Stimulated activated CD4-positive, alpha-beta T cell treated with anti-CD3 and anti-CD28 coated beads, Interleukin-12 subunit alpha, Interleukin-12 subunit beta, amount 100 ng/mL, for 4 hours (primary cell): ENCODE measurements at regions not wholly inside any gene's neighbourhood (a gene's known extent, or its start where the extent isn't known, plus 50 kb on each side); places are given as distances from the start of the nearest gene placed in this dataset.
"Not testable (repeated sequence)": the region's sequence is repeated elsewhere in the genome, so short reads cannot be mapped to it uniquely, and the experiment has no call there.

ENCODE experiments used
- DNase-seq: peaks from one replicate; pipeline ENCODE4 v3.0.0-alpha.2; 2020

DNA sequence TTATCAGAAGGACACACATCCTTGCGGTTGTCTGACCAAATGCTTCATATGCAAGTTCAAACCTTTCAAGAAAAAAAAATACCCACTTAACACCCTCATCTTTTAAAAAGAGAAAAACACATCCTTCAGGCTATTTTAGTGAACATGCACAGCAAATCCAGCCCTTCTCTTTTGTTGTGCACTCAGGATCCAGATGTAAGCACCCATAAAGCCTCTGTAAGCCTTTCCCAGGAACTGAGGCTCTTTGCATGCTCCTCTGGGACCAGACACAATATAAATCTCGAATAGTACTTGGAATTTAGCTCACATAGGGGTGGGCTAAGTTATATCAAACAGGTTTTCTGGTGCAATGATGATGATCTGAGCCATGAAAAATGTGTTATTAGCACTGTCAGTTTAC, 308.8 kb upstream of the FAM98A start:
- no peak for DNase-seq

DNA sequence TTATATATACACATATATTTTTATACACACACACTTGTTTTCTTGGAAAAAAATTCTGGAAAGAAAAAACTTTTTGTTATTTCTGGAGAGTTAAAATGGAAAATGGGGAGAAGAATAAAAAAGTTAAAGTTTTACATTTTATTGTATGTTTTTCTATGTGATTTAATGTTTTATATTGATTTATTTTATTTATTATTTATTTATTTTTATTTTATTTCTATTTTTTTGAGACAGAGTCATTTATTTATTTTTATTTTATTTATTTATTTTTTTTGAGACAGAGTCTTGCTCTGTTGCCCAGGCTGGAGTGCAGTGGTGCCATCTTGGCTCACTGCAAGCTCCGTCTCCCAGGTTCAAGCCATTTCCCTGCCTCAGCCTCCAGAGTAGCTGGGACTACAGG, 307.0 kb upstream of the FAM98A start:
- not testable (repeated sequence) for DNase-seq

DNA sequence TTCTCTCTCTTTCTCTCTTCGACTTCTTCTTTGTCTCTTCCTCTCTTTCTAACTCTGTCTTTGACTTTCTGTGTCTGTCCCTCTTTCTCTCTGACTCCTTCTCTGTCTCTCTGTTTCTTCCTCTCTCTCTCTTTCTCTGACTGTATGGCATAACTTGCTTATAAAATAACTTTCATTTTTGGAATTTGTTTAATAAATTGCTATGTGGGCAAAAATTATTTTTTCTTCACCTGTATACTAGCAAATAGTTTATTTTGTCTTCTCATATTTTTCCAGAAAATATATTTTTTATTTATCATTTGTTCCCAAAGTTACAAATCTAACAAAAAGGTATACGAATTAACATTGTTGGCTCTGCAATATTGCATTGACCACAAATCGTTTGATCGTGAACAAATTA, 305.7 kb upstream of the FAM98A start:
- no peak for DNase-seq

DNA sequence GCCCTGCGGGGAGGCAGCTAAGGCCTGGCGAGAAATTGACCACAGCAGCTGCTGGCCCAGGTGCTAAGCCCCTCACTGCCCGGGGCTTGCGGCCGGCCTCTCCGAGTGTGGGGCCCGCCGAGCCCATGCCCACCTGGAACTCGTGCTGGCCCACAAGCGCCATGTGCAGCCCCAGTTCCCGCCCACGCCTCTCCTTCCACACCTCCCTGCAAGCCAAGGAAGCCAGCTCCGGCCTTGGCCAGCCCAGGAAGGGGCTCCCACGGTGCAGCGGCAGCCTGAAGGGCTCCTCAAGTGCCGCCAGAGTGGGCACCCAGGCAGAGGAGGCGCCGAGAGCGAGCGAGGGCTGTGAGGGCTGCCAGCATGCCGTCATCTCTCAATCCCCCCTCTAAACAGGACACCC, 304.6 kb upstream of the FAM98A start:
- DNase-seq = no peak

DNA sequence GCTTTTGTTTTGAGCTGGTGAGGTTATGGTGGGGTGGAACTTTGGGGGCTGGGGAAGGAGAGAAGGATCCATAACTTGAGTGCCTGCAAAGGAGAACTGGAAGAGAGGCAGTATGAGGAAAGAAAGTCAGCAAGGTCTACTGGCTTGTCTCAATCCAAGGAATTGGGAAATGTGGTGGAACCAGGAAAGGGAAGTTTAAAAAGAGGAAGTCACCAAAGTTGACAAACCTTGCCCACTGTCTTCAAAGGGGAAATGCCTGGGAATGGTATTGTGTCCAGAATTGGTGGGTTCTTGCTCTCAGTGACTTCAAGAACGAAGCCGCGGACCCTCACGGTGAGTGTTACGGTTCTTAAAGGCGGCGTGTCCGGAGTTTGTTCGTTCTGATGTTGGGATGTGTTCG, 304.1 kb upstream of the FAM98A start:
- no peak for DNase-seq

DNA sequence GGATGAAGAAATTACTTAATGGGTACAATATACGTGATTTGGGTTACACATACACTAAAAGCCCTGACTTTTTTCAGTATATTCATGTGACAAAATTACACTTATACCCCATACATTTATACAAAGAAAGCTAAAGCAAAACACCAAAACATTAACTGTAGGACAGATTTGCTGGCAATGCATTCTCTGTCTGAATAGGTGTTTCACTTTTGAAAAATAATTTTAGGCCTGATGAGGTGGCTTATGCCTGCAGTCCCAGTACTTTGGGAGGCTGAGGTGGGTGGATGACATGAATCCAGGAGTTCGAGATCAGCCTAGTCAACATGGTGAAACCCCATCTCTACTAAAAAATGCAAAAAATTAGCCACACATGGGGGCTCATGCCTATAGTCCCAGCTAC, 301.5 kb upstream of the FAM98A start:
- DNase-seq = no peak

DNA sequence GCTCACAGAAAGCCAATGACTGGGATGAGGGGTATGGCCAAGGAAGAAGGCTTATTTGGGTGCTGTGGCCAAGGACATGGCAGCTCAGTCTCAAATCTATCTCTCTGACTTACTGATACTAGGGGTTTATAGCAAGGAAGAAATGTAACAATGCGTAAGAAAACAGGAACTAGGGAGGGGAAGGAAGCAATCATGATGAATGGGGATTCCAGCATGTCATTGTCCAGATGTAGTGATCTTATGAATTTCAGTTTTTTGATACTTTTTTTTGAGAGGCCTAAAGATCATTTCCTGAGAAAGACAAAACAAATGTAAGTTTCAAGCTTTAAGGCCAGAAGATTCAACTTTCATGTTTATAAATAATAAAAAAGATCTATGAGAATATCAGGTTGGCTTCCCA, 298.6 kb upstream of the FAM98A start:
- no peak for DNase-seq

DNA sequence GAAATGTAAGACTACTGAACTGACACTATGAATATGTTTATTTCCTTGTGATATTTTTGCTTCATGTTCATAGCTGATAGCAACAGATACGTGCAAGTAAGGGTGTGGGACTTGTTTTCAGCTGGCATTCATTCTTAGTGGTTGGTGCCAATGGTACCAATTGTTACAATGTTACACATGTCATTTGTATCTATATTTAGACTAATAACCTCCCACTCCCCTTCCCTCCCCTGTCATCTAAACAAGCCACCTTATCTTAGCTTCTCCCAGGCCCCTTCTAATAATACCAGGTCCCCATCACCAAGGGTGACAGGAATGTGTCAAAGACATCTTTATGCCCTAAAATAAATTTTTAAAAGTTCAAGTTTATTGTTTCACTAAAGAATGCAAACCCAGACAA, 294.7 kb upstream of the FAM98A start:
- no peak for DNase-seq

DNA sequence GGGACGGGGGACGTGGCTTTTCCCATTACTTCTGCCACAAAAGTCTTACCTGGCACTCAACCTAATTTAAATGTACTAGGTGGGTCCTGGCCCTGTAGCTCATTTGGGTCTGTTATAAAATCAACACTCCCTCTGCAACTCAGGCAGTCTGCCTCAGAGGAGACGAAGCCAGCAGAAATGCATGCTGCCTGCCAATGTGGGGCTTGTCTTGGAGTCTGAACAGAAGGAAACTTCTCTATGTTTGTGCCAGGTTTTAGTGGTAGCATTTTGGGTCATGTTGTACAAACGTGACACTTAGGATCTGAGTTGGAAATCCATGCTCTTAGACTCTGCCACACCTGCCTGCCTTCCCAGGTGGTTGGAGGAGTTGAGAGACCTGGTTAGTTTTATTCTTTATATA, 292.5 kb upstream of the FAM98A start:
- DNase-seq = no peak

DNA sequence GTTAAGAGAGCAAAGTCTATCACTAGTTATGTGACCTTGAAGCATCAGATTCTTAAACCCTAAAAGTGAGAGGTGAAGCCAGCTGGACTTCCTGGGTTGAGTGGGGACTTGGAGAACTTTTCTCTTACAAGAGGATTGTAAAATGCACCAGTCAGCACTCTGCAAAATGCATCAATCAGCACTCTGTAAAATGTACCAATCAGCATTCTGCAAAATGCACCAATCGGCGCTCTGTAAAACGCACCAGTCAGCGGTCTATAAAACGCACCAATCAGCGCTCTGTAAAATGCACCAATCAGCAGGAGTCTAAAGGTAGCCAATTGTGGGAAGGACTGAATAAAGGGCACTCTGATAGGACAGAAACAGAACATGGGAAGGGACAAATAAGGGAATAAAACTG, 291.6 kb upstream of the FAM98A start:
- no peak for DNase-seq

DNA sequence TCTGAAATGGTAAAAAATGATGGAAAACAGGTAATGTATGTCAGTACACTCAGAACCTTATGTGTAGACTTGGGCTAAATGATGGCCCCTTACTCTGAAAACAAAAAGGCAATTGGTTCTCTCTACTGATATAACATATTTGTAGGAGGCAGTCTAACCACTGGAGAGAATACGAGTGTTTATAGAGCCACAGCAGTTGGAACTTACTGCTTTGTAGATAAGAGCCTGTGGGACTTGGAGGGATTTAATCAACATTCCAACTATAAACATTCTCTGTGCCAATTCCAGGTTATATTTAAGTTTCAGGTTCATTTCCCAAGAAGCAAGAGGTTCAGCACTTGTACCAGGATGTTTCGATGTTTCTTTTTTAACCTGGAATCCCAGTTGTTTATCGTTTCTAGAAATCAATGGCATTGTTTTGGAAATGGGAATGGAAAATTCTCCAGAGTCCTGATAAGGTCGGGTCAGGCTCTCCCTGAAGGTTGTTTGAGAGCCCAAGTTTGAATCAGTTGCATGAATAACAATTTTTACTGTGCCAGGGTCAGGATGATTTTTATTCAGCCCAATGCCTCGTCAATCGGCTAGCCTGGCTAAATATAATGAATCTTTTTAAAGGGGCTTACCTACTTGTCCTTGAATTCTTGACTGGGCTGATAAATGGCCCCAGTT, 278.4 kb upstream of the FAM98A start:
- DNase-seq = no peak

DNA sequence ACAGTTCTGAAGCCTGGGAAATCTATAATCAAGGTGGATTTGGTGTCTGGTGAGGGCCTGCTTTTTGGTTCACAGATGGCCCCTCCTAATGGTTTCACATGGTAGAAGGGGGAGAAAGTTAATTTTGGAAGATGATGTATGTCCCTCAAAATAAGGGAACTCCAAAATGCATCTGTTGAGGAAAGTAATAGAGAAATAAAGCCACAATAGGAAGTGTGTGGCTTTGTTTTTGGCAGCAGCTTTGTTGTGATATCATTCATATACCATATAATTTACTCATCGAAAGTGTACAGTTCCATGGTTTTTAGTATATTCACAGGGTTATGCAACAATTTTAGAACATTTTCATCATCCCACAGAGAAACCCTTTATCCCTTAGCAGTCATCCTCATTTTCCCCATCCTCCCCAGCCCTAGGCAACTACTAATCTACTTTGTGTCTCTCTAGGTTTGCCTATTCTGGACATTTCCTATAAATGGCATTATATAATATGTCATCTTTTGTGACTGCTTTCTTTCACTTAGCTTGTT, 274.0 kb upstream of the FAM98A start:
- DNase-seq = no peak

DNA sequence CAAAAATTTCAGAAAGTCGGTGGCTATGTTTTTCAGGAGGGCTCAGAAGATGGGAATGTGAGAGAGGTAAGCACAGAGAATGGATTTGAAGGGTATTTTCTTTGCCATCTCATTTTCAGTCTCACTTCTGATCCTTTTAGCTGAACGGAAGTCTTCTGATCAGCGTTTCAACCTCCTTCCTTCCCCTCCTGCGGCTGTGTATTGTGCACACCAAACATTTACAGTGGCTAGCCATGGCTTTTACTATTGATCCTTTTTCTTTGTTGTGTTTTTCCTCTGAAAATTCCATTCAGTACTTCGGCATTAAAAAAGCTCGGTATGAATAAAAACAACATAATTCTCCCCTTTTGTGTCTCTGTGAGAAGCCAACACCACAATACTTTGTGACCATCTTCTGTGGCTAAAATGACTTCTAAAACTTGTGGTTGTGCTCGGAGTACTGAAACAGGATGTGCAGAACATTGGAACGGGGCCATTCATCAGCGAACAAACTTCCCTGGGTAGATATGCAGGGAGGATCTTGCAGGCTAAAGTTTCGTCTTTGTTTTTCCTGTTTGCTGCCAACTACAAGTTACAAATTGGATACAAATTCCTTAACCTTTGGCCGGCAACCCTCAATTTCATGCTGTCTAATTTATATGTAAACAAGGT, 260.8 kb upstream of the FAM98A start:
- DNase-seq = no peak

DNA sequence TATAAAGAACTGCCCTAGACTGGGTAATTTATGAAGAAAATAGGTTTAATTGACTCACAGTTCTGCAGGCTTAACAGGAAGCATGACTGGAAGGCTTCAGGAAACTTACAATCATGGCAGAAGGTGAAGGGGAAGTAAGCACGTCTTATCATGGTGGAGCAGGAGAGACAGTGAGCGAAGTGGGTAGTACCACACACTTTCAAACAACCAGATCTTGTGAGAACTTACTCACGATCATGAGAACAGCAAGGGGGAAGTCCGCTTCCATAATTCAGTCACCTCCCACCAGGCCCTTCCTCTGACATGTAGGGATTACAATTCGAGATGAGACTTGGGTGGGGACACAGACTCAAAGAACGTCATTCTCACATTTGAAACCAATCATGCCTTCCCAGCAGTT, 260.1 kb upstream of the FAM98A start:
- DNase-seq = no peak

DNA sequence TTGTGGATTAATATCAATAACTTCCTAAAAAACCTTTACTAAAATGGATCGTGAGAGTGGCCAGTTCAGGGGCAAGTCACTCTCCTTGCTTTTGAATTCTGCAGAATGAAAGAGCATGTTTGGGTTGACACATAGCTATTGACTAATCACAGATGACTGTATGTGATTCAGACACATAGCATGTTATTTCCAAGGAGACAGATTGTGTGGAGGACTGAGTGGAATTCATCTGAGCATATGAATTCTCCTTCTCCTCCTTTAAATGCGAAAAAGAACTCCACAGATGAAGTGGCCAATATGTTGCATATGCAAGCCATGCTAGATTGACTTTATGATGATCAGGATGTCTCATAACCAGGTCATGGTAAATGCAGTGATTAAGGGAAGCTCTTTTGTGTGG, 249.4 kb upstream of the FAM98A start:
- no peak for DNase-seq

DNA sequence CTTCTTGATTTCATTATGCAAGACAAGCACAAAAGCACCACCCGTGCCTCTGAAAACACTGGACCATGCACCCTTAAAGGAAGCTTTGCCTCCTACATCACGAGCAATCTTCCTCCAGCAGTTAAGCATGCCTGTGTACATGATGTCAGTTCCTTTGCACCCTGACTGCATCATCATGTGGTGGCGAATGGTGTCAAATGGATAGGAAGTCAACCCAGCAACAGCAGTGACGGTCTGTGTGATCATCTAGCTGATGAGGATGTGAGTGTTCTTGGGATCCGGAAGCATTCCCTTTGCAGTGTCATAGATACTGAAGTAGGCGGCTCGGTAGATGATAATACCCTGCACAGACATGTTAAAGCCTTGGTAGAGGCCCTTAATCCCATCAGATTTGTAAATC, 240.7 kb upstream of the FAM98A start:
- no peak for DNase-seq

DNA sequence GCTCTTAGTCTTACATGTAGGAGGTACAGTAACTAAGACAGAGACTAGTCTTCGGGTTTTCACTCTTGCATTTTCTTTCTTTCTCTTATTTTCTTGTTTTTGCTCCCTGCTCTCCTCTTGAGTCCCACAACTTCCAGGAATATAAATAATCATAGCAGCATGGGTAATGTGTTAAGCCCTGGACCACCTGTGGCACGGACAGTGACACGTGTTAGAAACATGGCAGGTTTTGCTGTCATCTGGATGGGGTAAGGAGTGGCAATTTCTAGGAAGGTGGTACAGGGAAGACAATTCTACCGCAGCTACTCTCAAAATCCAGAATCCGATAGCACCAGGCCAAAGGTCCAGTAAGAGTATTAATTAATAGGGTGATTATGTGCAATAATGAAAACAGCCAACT, 237.5 kb upstream of the FAM98A start:
- DNase-seq = no peak

DNA sequence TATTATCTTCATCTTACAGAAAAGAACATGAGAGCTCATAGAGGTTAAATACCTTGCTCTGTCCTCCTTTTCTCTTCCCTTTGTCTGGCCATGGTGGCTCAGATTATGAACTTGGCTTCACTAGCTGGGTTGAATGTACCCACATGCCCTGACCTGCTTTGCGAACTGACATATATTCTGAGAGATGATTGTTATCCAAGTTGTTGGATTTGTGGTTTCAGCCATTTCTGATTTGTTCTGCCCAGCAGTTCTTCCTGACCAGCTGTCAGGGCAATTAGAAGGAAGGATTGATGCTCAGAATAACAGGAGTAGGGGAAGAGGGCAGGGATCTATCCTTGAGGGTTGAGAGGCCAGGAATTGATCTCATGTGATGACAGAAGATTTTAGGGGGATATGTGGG, 236.8 kb upstream of the FAM98A start:
- no peak for DNase-seq

DNA sequence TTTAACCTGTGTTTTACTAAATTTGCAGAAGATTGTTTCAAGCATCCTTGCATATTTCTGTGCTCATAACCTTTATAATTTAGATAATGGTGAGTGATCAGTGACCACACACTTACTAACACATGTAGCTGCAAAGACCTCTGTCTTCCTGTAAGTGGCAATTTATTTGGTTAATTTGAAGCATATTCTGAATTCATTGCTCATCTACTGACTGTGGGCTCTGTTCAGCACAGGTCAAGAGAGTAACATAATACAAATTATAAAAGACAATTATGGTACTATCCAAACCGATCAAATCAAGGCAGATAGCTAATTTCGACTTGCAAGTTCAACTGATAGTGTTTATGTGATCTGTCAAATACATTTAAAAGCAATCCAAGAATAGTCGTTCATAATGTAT, 223.9 kb upstream of the FAM98A start:
- no peak for DNase-seq

DNA sequence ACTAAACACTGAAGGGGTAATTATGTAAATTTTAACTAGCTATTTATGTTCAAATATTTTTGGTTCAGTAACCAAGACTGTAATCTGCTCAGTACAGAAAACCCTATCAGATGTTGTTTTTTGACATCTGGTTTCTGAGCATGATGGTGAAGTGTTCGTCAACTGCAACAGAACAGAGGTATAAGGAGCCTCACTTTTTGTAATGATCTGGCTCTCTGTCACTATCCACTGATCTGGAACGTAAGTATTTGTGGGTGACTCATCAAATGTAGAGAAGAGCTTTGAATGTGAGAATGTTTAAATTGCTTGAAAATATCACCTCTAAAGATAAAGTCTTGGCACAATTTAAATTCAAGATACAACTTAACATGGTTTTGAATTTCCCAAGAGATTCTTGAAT, 213.6 kb upstream of the FAM98A start:
- no peak for DNase-seq

DNA sequence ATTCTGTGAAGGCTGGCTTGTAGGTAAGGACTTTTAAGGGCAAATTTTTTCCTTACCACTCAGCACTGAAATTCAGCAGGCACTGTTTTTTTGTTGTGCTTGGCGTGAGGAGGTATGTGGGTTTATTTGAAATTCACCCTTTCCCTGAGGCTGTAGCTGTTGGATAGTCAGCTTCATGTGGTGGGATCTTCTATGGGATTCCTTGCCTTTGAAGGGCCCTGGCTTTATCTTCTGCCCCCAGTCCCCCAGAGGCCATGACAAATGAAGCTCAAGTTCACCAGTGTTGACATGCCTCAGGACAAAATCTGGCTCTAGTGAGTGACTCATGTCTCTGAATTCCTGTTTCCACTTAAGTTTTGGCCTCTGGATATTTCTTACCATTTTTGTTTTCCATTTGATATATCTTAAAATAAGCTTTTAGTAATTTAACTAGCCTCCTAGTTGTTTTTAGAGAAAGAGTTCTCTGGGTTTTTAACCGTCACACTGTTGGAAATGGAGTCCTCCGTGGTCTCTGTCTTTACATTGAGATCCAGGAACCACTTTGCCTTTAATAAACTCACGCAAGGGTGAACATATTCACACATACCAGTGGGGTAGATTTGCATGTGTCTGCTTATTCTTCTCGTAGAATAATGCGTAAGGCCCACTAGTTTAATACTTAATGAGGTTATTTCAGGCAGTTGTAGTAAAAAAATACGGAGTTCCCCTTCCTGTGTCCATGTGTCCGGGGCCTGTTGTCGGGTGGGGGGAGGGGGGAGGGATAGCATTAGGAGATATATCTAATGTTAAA, 211.1 kb upstream of the FAM98A start:
- no peak for DNase-seq

DNA sequence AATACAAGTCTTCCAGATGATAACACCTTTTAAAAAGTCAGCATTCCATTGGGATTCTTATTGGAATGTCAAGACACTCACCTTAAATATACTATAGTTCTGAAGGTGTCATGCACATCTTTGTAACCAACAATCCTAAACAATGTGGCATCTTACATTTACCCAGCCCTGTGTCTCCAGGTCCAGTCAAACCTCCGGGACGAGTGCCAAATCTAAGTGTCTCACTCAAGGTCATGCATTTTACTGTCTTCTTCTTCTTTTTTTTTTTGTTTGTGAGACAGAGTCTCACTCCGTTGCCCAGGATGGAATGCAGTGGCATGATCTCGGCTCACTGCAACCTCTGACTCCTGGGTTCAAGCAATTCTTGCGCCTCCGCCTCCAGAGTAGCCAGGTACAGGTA, 206.9 kb upstream of the FAM98A start:
- no peak for DNase-seq

DNA sequence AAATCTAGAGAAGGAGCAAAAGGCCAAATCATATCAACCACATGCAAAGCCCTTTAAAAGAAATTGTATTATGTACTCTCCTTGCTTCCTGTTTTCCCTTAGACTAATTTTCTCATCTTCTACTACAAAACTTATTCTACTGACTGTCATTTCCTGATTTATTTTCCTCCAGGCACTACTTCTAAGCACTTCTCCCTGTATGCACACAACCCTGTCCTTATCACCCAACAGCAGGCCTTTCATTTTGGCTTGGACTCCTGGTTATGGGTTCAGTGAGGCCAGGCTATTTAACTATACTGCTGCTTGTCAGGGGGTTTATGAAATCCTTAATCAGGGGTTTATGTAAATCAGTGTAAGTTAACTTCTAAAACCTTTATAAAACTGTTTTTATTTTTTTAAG, 205.1 kb upstream of the FAM98A start:
- DNase-seq = no peak

DNA sequence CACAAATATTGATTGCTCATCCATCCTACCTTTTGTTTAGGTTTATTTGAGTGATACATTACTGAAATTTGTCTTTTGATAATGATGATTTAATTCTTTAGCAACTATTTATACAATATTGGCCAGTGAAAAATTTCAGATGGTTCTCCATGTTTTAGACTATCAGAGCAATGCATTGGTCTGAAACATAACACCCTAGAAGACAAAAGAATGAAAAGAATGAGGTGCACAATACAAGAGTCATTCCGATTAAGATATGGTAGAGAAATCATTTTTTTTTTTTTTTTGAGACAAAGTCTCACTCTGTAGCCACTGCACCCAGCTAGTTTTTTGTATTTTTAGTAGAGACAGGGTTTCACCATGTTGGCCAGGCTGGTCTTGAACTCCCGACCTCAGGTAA, 197.4 kb upstream of the FAM98A start:
- DNase-seq = no peak
